GM12892 (cell line): ENCODE measurements at regions not wholly inside any gene's neighbourhood (a gene's known extent, or its start where the extent isn't known, plus 50 kb on each side); places are given as distances from the start of the nearest gene placed in this dataset.

Experiments used
- POLR2A ChIP-seq: IDR thresholded peaks from 2 replicates; pipeline ENCODE4 v1.6.1; 2011; ENCODE audit warnings: low read depth, low read length, control low read depth
- POLR2AphosphoS5 ChIP-seq: IDR thresholded peaks from 2 replicates; pipeline ENCODE4 v1.6.1; 2011; ENCODE audit warnings: low read depth, low read length, control low read depth
- TAF1 ChIP-seq: IDR thresholded peaks from 2 replicates; pipeline ENCODE4 v1.6.1; 2011; ENCODE audit warnings: low read depth, mild to moderate bottlenecking, control low read depth, low read length, borderline replicate concordance

GRCh38 chr2:196464311-196464710, 175.2 kb upstream of the CCDC150 start:
- TF ChIP-seq POLR2AphosphoS5 (no peak), POLR2A (no peak), TAF1 (no peak)
